ENCODE measurements at regions not wholly inside any gene's neighbourhood (a gene's known extent, or its start where the extent isn't known, plus 50 kb on each side); places are given as distances from the start of the nearest gene placed in this dataset.

DNA sequence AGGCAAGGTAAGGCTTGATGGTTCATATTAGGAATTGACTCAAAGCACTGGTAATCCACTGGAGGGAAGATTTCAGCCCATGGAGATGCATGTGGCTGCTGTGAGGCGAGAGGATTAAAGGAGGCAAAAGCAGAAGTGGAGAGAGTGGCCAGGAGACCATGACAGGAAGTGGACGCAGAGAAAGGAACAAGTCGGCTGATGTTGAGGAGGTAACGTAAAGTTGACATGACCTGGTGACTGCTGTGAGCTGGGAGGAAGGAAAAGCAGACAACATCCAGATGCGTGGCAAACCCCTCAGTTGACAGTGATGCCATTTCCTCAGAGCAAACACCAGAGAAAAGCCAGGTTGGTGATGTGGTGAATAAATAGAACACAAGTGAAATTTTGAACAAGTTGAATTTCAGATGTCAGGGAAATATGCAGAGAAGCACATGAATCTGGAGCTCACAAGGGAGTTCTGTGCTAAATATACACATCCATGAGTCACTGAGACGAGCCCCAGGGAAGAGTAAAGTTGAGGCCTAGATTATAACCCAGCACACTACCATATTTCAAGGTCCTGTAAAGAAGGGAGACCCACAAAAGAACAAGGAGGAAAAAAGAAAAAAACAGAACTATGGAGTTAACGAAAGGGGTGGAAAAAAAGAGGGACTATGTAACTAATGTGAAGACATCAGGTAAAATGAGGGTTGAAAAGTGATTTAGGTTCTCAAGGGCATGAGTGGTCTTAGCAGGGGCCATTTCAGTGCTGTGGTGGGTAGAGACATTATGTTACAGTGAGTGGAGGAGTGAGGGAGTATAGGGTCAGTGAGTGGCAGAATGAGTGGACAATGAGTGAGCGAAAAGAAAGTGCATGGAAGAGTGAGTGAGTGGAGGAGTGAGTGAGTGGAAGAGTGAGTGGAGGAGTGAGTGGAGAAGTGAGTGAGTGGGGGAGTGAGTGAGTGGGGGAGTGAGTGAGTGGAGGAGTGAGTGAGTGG is 61.6 kb upstream of the GZMB start:
- Histone ChIP-seq H3K4me3 (ENCODE audit: low read depth, low read length) (no peak overlapping the region), H3K4me1 (ENCODE audit: control insufficient read depth, insufficient read depth, low read length) (no peaks in the 10 kb centered on the region), H3K27ac (ENCODE audit: low read depth, low read length) (no peak overlapping the region), H3K9me3 (ENCODE audit: control insufficient read depth, insufficient read depth, low read length) (no peaks in the 10 kb centered on the region), H3K27me3 (ENCODE audit: control insufficient read depth, insufficient read depth, low read length) (no peaks in the 10 kb centered on the region), H3K36me3 (ENCODE audit: control insufficient read depth, insufficient read depth, low read length) (no peaks in the 10 kb centered on the region)
- no peak for DNase-seq (ENCODE audit: low read depth in 4 of 6, low spot score in 6 of 6)
- WGBS (ENCODE audit: insufficient coverage), result 93% methylated on average over 5 of the region's 8 CpGs

DNA sequence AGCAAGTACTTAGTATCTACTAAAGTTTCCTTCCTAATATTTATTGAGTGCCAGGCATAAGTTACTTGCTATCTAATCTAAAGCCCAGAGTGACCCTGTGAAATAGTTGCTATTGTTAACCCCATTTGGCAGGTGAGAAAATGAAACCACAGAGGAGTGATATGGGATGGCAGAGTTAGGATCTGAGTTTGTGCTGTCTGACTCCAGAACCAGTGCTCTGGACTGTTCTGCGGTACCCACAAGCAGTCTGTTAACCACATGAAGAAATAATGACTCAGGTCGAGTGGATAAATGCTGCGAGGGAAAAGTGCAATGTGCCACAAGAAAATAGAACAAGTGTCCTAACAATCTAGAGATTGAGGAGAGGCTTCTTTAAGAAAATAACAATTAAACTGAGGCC is 60.7 kb upstream of the GZMB start:
- H3K9me3 ChIP-seq (ENCODE audit: control insufficient read depth, insufficient read depth, low read length), result no peaks in the 10 kb centered on the region
- H3K27ac ChIP-seq (ENCODE audit: low read depth, low read length), result no peak overlapping the region
- no peaks in the 10 kb centered on the region for H3K27me3 ChIP-seq (ENCODE audit: control insufficient read depth, insufficient read depth, low read length)
- H3K36me3 ChIP-seq (ENCODE audit: control insufficient read depth, insufficient read depth, low read length), result no peaks in the 10 kb centered on the region
- 81% methylated on average over 3 of the region's 3 CpGs for WGBS (ENCODE audit: insufficient coverage)
- DNase-seq (ENCODE audit: low read depth in 4 of 6, low spot score in 6 of 6), result no peak
- no peak overlapping the region for H3K4me3 ChIP-seq (ENCODE audit: low read depth, low read length)
- no peaks in the 10 kb centered on the region for H3K4me1 ChIP-seq (ENCODE audit: control insufficient read depth, insufficient read depth, low read length)

DNA sequence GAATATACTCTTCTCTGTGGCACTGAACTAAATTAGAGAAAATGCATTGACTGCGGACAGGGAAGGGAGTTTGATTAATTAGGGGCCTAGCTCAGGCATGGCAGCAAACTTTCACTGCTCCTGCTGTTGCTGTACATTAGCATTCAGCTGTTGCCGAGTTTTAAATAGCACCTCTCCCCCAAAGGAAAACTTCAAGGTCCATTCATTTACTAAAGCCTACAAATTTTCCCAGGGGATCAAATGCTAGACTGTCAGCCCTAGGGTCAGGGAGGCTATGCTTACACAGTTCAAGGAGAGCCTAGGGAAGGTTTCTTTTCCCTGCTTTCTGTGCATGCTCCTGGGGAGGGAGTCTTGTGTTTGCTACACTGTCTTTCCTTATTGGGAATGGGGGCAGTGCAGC is 60.0 kb upstream of the GZMB start:
- peak in 2 of 6 donors; percentile 14 to 53 for DNase-seq (ENCODE audit: low read depth in 4 of 6, low spot score in 6 of 6)
- no peak overlapping the region for H3K27ac ChIP-seq (ENCODE audit: low read depth, low read length)
- H3K36me3 ChIP-seq (ENCODE audit: control insufficient read depth, insufficient read depth, low read length), result no peaks in the 10 kb centered on the region
- H3K4me1 ChIP-seq (ENCODE audit: control insufficient read depth, insufficient read depth, low read length), result no peaks in the 10 kb centered on the region
- H3K27me3 ChIP-seq (ENCODE audit: control insufficient read depth, insufficient read depth, low read length), result no peaks in the 10 kb centered on the region
- H3K9me3 ChIP-seq (ENCODE audit: control insufficient read depth, insufficient read depth, low read length), result no peaks in the 10 kb centered on the region
- no peak overlapping the region for H3K4me3 ChIP-seq (ENCODE audit: low read depth, low read length)
- no CpG with 5 or more reads among the region's 2 CpGs for WGBS (ENCODE audit: insufficient coverage)

DNA sequence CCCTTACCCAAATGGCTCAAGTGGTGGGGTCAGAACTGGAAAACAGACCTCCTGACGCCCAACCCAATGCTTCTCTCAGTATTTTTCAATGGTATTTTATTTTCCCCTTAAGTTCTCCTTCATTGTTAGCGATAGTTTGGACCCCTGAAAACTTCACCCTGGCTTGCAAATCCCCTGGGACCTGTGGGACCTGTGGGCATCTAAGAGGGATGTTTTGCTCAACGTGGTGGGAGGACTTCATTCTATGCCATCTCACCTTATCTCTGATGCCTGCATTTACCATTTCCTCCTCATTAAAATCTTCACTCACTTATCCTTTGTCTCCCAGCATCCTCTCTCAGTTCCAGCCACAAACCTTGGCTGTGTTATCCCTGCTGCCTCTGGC is 59.4 kb upstream of the GZMB start:
- no peak overlapping the region for H3K4me3 ChIP-seq (ENCODE audit: low read depth, low read length)
- H3K4me1 ChIP-seq (ENCODE audit: control insufficient read depth, insufficient read depth, low read length), result no peaks in the 10 kb centered on the region
- H3K9me3 ChIP-seq (ENCODE audit: control insufficient read depth, insufficient read depth, low read length), result no peaks in the 10 kb centered on the region
- no peaks in the 10 kb centered on the region for H3K27me3 ChIP-seq (ENCODE audit: control insufficient read depth, insufficient read depth, low read length)
- H3K36me3 ChIP-seq (ENCODE audit: control insufficient read depth, insufficient read depth, low read length), result no peaks in the 10 kb centered on the region
- no peak for DNase-seq (ENCODE audit: low read depth in 4 of 6, low spot score in 6 of 6)
- whole genome bisulfite sequencing (ENCODE audit: insufficient coverage), result no CpG with 5 or more reads among the region's 3 CpGs
- H3K27ac ChIP-seq (ENCODE audit: low read depth, low read length), result no peak overlapping the region

DNA sequence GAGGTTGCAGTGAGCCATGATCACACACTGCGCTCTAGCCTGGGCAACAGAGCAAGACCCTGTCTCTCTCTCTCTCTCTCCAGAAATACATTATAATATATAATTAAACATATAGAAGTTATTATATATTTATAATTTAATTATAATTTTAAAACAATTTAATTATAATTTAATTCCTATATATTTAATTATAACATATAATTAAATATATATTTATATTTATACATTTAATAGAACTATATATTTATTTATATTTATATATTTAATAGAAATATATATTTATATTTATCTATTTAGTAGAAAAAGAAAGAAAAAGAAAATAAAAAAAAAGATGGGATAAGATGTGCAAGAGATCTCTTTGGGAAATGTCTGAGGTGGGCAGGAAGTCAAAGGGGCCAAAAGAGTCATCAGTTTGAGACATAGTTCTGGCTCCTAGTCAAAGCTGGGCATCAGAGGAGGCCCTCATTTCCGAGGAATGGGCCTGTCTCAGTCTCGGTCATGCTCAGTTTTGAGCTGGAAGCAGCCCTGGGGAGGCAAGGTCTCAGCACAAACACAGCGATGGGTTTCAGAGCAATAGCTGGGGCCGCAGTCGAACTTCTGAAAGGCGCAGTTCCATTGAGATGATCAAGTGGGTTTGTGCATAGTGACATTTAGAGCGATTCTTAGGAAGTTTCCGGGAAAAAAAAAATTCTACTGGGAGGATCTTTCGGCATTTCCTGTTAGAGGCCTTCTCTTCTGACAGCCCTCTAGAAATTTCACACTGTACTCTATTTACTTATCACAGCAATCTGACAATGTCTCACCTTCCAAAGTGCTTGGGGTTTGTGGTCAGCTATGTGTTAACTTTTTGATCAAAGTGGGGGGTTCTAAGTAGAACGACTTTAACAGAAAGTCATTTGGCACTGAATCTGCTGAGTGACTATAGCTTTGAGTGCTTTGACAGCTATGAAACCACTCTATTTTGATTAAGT is 58.7 kb upstream of the GZMB start:
- H3K4me3 ChIP-seq (ENCODE audit: low read depth, low read length), result no peak overlapping the region
- no peaks in the 10 kb centered on the region for H3K4me1 ChIP-seq (ENCODE audit: control insufficient read depth, insufficient read depth, low read length)
- WGBS (ENCODE audit: insufficient coverage), result 77% methylated on average over 6 of the region's 11 CpGs

DNA sequence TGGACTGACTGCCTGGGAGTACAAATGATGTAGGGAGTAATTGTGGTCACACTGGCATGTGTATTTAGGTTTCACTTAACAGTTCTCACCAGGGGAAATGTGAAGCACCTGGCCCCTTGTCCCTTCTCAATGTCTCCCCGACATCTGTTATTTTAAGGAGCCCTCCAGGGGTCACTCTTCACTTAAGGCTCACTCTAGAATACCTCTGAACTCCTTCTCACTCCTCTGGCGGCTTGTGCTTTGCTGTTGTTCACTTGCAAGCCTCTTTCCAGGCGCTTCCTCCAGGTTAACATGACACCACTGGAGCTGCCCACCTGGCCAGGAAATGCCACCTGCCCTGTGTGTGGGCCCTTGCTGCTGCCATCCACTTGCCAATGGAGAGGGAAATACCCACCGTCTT is 56.5 kb upstream of the GZMB start:
- Histone ChIP-seq H3K4me1 (ENCODE audit: control insufficient read depth, insufficient read depth, low read length) (no peaks in the 10 kb centered on the region), H3K27ac (ENCODE audit: low read depth, low read length) (no peak overlapping the region), H3K27me3 (ENCODE audit: control insufficient read depth, insufficient read depth, low read length) (no peaks in the 10 kb centered on the region), H3K36me3 (ENCODE audit: control insufficient read depth, insufficient read depth, low read length) (no peaks in the 10 kb centered on the region), H3K9me3 (ENCODE audit: control insufficient read depth, insufficient read depth, low read length) (no peaks in the 10 kb centered on the region), H3K4me3 (ENCODE audit: low read depth, low read length) (no peak overlapping the region)
- 52% methylated on average over 4 of the region's 4 CpGs for WGBS (ENCODE audit: insufficient coverage)
- DNase-seq (ENCODE audit: low read depth in 4 of 6, low spot score in 6 of 6), result no peak

More for the DNA sequence above, 58.7 kb upstream of the GZMB start:
- no peaks in the 10 kb centered on the region for H3K36me3 ChIP-seq (ENCODE audit: control insufficient read depth, insufficient read depth, low read length)
- H3K27ac ChIP-seq (ENCODE audit: low read depth, low read length), result no peak overlapping the region
- H3K27me3 ChIP-seq (ENCODE audit: control insufficient read depth, insufficient read depth, low read length), result no peaks in the 10 kb centered on the region
- DNase-seq (ENCODE audit: low read depth in 4 of 6, low spot score in 6 of 6), result no peak
- no peaks in the 10 kb centered on the region for H3K9me3 ChIP-seq (ENCODE audit: control insufficient read depth, insufficient read depth, low read length)

DNA sequence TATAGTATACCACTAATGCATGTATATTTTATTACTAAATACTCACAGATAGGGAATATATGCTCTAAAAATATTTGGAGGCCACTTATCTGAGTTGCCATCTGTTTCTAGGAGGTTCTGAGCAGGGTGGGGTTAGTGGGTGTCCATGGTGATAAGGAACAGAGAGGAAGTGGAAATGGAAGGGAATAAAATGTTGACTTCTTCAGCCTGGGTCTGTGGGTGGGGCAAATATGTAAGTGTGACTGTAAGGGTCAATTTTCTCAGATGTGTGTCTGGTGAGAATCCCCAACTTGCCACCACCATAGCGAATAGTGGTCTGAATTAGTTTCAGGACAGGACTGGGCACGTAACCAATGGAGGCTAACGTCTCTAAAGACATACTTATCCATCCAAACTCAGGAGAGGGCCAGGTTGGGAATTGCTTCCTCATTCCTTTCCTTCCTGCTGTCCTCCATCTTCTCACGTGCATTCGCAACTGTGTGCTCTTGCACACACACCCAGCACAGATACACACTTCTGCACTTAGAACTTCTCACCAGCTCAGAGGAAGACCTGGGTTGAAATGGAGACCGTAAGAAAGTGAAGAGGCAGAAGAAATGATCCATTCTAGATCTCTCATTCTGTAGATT is 54.2 kb upstream of the GZMB start:
- WGBS (ENCODE audit: insufficient coverage), result 80% methylated on average over 5 of the region's 6 CpGs
- Histone ChIP-seq H3K4me1 (ENCODE audit: control insufficient read depth, insufficient read depth, low read length) (no peaks in the 10 kb centered on the region), H3K9me3 (ENCODE audit: control insufficient read depth, insufficient read depth, low read length) (no peaks in the 10 kb centered on the region), H3K27ac (ENCODE audit: low read depth, low read length) (no peak overlapping the region), H3K36me3 (ENCODE audit: control insufficient read depth, insufficient read depth, low read length) (no peaks in the 10 kb centered on the region), H3K27me3 (ENCODE audit: control insufficient read depth, insufficient read depth, low read length) (no peaks in the 10 kb centered on the region), H3K4me3 (ENCODE audit: low read depth, low read length) (no peak overlapping the region)
- DNase-seq (ENCODE audit: low read depth in 4 of 6, low spot score in 6 of 6), result no peak
